DND-41 (cell line): ENCODE measurements at regions not wholly inside any gene's neighbourhood (a gene's known extent, or its start where the extent isn't known, plus 50 kb on each side); places are given as distances from the start of the nearest gene placed in this dataset.

Source experiments
- ATAC-seq: fragments of 200-7000 bp; cut with Tn5 transposase; 3 replicates; pipeline ENCODE4 v1.9.1; 2021; ENCODE audit warnings: low read depth; ENCODE audit not compliant: insufficient read depth
- DNase-seq: peaks from one replicate; pipeline ENCODE4 v3.0.0-alpha.2; 2020
- H2AFZ ChIP-seq: 2 replicates; pipeline ENCODE4 v1.6.0; 2012; ENCODE audit warnings: low read depth, low read length
- H3K27ac ChIP-seq: 2 replicates; pipeline ENCODE4 v1.5.1; 2012; ENCODE audit warnings: low read length, inconsistent platforms
- H3K27me3 ChIP-seq: fragments of 200-600 bp; sonication (generic); 2 replicates; pipeline ENCODE4 v1.6.0; 2012; ENCODE audit warnings: low read length, mild to moderate bottlenecking, inconsistent platforms; ENCODE audit not compliant: insufficient read depth, poor library complexity
- H3K36me3 ChIP-seq: 2 replicates; pipeline ENCODE4 v1.5.1; 2012; ENCODE audit warnings: low read length, inconsistent platforms; ENCODE audit not compliant: insufficient read depth
- H3K4me1 ChIP-seq: 2 replicates; pipeline ENCODE4 v1.5.1; 2012; ENCODE audit warnings: mild to moderate bottlenecking, low read length; ENCODE audit not compliant: insufficient read depth
- H3K4me2 ChIP-seq: 2 replicates; pipeline ENCODE4 v1.6.0; 2012; ENCODE audit warnings: mild to moderate bottlenecking, moderate library complexity, low read length, inconsistent platforms; ENCODE audit not compliant: insufficient read depth
- H3K4me3 ChIP-seq, 2 experiments: fragments of 200-600 bp in 1 of 2; shearing (Covaris generic) in 1 of 2; 2 replicates each; pipeline ENCODE4 v1.5.1; 2012 to 2016; ENCODE audit warnings: inconsistent platforms in 2 of 2, low read length in 2 of 2, mild to moderate bottlenecking in 2 of 2, low read depth in 1 of 2, moderate library complexity in 1 of 2
- H3K79me2 ChIP-seq: 2 replicates; pipeline ENCODE4 v1.6.0; 2012; ENCODE audit warnings: low read length, inconsistent platforms; ENCODE audit not compliant: insufficient read depth
- H3K9ac ChIP-seq: 2 replicates; pipeline ENCODE4 v1.6.0; 2012; ENCODE audit warnings: low read depth, mild to moderate bottlenecking, inconsistent platforms, low read length, moderate library complexity
- H3K9me3 ChIP-seq: 2 replicates; pipeline ENCODE4 v1.5.1; 2012; ENCODE audit warnings: low read length, moderate library complexity, mild to moderate bottlenecking, inconsistent platforms; ENCODE audit not compliant: insufficient read depth, severe bottlenecking
- H4K20me1 ChIP-seq: 2 replicates; pipeline ENCODE4 v1.6.0; 2012; ENCODE audit warnings: low read length; ENCODE audit not compliant: insufficient read depth
- EZH2 ChIP-seq: IDR thresholded peaks from 3 replicates; pipeline ENCODE4 v1.6.1; 2012; ENCODE audit warnings: borderline replicate concordance, low read depth, mild to moderate bottlenecking, moderate library complexity, low read length, inconsistent platforms; ENCODE audit not compliant: severe bottlenecking
- TF ChIP-seq, protein P1 (sequence below): IDR thresholded peaks from 2 replicates; pipeline ENCODE4 v1.5.1; 2012; ENCODE audit warnings: borderline replicate concordance, low read length, moderate library complexity, mild to moderate bottlenecking; ENCODE audit not compliant: poor library complexity, severe bottlenecking; ENCODE audit errors: extremely low read depth

DNA sequence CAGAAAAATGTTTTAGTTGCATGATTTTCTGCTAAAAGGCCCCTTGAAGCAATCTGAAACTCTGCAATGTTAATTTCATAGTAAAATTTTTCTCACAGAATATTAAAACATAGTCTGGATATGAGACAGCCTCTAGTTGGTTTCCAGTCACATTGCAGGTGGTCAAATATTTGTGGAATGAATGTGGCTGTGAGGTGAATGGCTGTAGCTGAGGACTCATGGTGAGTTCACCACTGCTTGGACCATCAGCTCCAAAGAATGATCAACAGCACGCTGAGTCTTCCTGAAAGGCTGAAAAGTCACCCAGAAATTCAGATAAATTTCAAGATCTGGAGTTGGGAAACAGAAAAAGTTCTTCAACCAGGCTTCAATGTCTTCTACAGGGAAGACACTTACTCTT, 79.8 kb downstream of the MAT2B start:
- Histone ChIP-seq H3K4me1 (no peaks in the 10 kb centered on the region), H3K4me3 (no peak overlapping the region), H3K36me3 (no peaks in the 10 kb centered on the region), H3K9ac (no peak overlapping the region), H3K27ac (no peak overlapping the region), H3K27me3 (no peaks in the 10 kb centered on the region), H4K20me1 (no peaks in the 10 kb centered on the region), H3K79me2 (no peaks in the 10 kb centered on the region), H3K4me2 (no peak overlapping the region), H3K9me3 (no peaks in the 10 kb centered on the region), H2AFZ (no peak overlapping the region)
- DNase-seq, result no peak
- no peak for ATAC-seq
- TF ChIP-seq EZH2, result no peak
- TF ChIP-seq, protein P1, sequence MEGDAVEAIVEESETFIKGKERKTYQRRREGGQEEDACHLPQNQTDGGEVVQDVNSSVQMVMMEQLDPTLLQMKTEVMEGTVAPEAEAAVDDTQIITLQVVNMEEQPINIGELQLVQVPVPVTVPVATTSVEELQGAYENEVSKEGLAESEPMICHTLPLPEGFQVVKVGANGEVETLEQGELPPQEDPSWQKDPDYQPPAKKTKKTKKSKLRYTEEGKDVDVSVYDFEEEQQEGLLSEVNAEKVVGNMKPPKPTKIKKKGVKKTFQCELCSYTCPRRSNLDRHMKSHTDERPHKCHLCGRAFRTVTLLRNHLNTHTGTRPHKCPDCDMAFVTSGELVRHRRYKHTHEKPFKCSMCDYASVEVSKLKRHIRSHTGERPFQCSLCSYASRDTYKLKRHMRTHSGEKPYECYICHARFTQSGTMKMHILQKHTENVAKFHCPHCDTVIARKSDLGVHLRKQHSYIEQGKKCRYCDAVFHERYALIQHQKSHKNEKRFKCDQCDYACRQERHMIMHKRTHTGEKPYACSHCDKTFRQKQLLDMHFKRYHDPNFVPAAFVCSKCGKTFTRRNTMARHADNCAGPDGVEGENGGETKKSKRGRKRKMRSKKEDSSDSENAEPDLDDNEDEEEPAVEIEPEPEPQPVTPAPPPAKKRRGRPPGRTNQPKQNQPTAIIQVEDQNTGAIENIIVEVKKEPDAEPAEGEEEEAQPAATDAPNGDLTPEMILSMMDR, result no peak

DNA sequence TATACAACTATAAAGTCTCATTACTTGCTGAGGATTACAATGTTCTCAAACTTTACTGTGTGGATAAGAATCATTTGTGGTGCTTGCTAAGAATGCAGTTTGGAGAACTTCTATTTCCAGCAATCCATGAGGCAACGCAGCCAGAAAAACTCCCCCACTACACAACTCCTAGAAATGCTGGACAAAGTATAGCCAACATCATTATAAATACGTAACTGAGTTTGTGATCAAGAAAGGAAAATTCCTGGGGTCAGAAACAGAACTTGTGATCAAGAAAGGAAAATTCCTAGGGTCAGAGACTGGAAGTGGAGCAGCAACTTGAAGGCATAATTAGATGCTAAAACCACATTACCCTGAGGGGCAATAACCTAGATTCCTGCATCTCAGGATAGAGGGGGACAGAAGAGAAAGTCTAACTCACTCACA, 81.1 kb downstream of the MAT2B start:
- Histone ChIP-seq H3K79me2 (no peaks in the 10 kb centered on the region), H3K36me3 (no peaks in the 10 kb centered on the region), H2AFZ (no peak overlapping the region), H3K27me3 (no peaks in the 10 kb centered on the region), H3K4me3 (no peak overlapping the region), H3K9me3 (no peaks in the 10 kb centered on the region), H3K4me1 (no peaks in the 10 kb centered on the region), H3K27ac (no peak overlapping the region), H3K9ac (no peak overlapping the region), H4K20me1 (no peaks in the 10 kb centered on the region), H3K4me2 (no peak overlapping the region)
- ATAC-seq, result no peak
- TF ChIP-seq, protein P1, result no peak
- TF ChIP-seq EZH2, result no peak
- no peak for DNase-seq

DNA sequence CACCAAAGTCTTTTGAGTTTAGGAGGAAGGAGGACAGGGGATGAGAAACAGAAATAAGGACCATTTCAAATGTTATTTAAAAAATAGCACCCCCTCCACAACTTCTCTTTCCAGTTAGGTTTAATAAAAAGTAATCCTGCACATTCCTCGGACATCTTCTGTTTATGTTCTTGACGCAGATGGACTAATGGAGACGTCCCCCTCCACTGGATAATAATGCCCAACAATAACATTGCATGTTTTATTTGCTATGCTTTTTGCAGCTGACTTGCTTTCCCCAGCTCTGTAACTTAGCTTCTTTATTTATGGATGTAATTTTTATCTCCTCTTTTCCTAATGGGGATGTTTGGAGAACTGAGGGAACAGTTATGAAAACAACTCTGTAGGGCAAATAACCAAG, 89.5 kb downstream of the MAT2B start:
- no peak overlapping the region for H2AFZ ChIP-seq

More for the DNA sequence above, 89.5 kb downstream of the MAT2B start:
- ATAC-seq (no peak), DNase-seq (no peak)
- Histone ChIP-seq H3K4me2 (no peak overlapping the region), H3K27ac (no peak overlapping the region), H3K4me1 (no peaks in the 10 kb centered on the region), H3K4me3 (no peak overlapping the region), H3K36me3 (no peaks in the 10 kb centered on the region), H3K27me3 (no peaks in the 10 kb centered on the region), H3K9ac (no peak overlapping the region), H3K9me3 (no peaks in the 10 kb centered on the region), H4K20me1 (no peaks in the 10 kb centered on the region), H3K79me2 (no peaks in the 10 kb centered on the region)
- TF ChIP-seq, protein P1, result no peak
- TF ChIP-seq EZH2, result no peak
